Endothelial cell of umbilical vein (primary cell): ENCODE measurements at regions not wholly inside any gene's neighbourhood (a gene's known extent, or its start where the extent isn't known, plus 50 kb on each side); places are given as distances from the start of the nearest gene placed in this dataset.

Experiments used
- EZH2 ChIP-seq: IDR thresholded peaks from 2 replicates; pipeline ENCODE4 v1.6.1; 2012; ENCODE audit warnings: borderline replicate concordance, low read depth, mild to moderate bottlenecking, moderate library complexity, low read length, inconsistent platforms; ENCODE audit not compliant: severe bottlenecking
- POLR2A ChIP-seq: IDR thresholded peaks from 2 replicates; pipeline ENCODE4 v1.6.1; 2012; ENCODE audit warnings: low read depth, mild to moderate bottlenecking, control low read depth, low read length
- POLR2AphosphoS5 ChIP-seq: IDR thresholded peaks from 2 replicates; pipeline ENCODE4 v1.6.1; 2012; ENCODE audit warnings: low read depth, mild to moderate bottlenecking, control low read depth, low read length, moderate library complexity; ENCODE audit not compliant: insufficient read depth
- TF ChIP-seq, protein P1 (sequence below), 2 donors: IDR thresholded peaks; 1 replicate in 1 of 2; 2 replicates in 1 of 2; pipeline ENCODE4 v1.5.1; 2011; ENCODE audit warnings: low read length in 2 of 2, mild to moderate bottlenecking in 2 of 2, moderate library complexity in 2 of 2, control low read depth in 1 of 2, inconsistent platforms in 1 of 2, low read depth in 1 of 2; ENCODE audit not compliant: insufficient read depth in 1 of 2; ENCODE audit errors: extremely low read depth in 1 of 2

DNA sequence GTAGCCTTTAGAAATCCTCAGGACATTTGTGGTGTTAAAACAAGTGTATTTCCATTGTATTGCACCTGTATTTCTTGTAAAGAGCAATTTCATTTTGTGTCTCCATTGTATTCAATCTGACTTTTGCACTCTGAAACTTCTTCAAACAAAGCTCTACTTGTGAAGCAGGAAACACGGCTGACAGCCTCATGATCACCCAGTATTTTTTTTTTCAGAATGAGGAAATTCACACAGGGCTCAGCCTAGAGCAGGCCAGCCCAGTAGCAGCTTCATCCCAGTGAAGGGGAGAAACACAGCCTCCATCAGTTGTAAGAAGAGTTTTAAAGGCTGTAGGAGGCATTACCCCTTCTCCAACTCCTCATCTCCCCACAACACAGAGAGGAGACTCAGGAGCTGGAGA, 175.9 kb upstream of the KLHL29 start:
- TF ChIP-seq POLR2AphosphoS5, result no peak
- TF ChIP-seq, protein P1, sequence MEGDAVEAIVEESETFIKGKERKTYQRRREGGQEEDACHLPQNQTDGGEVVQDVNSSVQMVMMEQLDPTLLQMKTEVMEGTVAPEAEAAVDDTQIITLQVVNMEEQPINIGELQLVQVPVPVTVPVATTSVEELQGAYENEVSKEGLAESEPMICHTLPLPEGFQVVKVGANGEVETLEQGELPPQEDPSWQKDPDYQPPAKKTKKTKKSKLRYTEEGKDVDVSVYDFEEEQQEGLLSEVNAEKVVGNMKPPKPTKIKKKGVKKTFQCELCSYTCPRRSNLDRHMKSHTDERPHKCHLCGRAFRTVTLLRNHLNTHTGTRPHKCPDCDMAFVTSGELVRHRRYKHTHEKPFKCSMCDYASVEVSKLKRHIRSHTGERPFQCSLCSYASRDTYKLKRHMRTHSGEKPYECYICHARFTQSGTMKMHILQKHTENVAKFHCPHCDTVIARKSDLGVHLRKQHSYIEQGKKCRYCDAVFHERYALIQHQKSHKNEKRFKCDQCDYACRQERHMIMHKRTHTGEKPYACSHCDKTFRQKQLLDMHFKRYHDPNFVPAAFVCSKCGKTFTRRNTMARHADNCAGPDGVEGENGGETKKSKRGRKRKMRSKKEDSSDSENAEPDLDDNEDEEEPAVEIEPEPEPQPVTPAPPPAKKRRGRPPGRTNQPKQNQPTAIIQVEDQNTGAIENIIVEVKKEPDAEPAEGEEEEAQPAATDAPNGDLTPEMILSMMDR (IDR thresholded peaks at IDR 0.05; ENCODE audit: extremely low read depth in 1 of 2, insufficient read depth in 1 of 2, low read depth in 1 of 2, low read length in 2 of 2), result no peak
- TF ChIP-seq EZH2, result no peak
- no peak for TF ChIP-seq POLR2A
